BE2C (cell line): ENCODE measurements at regions not wholly inside any gene's neighbourhood (a gene's known extent, or its start where the extent isn't known, plus 50 kb on each side); places are given as distances from the start of the nearest gene placed in this dataset.

Experiments
- DNase-seq: peaks from one replicate; pipeline ENCODE4 v3.0.0-alpha.2; 2020
- H3K27me3 ChIP-seq: fragments of 250-450 bp; sonication (Bioruptor Pico); 2 replicates; pipeline ENCODE4 v1.5.1; 2020; ENCODE audit warnings: mild to moderate bottlenecking
- H3K36me3 ChIP-seq: fragments of 250-450 bp; sonication (Bioruptor Pico); 2 replicates; pipeline ENCODE4 v1.5.1; 2020; ENCODE audit warnings: mild to moderate bottlenecking
- H3K4me1 ChIP-seq: fragments of 250-450 bp; sonication (Bioruptor Pico); 2 replicates; pipeline ENCODE4 v1.5.1; 2020
- H3K4me3 ChIP-seq: 2 replicates; pipeline ENCODE4 v1.5.1; 2011; ENCODE audit warnings: low read depth, low read length
- H3K9me3 ChIP-seq: fragments of 250-450 bp; sonication (Bioruptor Pico); 2 replicates; pipeline ENCODE4 v1.5.1; 2020
- TF ChIP-seq, protein P1 (sequence below): IDR thresholded peaks from 2 replicates; pipeline ENCODE4 v1.5.1; 2012; ENCODE audit warnings: mild to moderate bottlenecking, low read depth, low read length

- Histone ChIP-seq H3K4me1 (peaks cover 11% of the 10 kb centered on the region), H3K36me3 (no peaks in the 10 kb centered on the region), H3K4me3 (no peak overlapping the region), H3K9me3 (no peaks in the 10 kb centered on the region; the same call in 1 of the 2 replicates), H3K27me3 (no peaks in the 10 kb centered on the region)
- TF ChIP-seq, protein P1, sequence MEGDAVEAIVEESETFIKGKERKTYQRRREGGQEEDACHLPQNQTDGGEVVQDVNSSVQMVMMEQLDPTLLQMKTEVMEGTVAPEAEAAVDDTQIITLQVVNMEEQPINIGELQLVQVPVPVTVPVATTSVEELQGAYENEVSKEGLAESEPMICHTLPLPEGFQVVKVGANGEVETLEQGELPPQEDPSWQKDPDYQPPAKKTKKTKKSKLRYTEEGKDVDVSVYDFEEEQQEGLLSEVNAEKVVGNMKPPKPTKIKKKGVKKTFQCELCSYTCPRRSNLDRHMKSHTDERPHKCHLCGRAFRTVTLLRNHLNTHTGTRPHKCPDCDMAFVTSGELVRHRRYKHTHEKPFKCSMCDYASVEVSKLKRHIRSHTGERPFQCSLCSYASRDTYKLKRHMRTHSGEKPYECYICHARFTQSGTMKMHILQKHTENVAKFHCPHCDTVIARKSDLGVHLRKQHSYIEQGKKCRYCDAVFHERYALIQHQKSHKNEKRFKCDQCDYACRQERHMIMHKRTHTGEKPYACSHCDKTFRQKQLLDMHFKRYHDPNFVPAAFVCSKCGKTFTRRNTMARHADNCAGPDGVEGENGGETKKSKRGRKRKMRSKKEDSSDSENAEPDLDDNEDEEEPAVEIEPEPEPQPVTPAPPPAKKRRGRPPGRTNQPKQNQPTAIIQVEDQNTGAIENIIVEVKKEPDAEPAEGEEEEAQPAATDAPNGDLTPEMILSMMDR, result no peak
- peak; percentile 26 for DNase-seq
Measured at GRCh38 chr13:31653730-31654129, 85.6 kb upstream of the RXFP2 start.

DNA sequence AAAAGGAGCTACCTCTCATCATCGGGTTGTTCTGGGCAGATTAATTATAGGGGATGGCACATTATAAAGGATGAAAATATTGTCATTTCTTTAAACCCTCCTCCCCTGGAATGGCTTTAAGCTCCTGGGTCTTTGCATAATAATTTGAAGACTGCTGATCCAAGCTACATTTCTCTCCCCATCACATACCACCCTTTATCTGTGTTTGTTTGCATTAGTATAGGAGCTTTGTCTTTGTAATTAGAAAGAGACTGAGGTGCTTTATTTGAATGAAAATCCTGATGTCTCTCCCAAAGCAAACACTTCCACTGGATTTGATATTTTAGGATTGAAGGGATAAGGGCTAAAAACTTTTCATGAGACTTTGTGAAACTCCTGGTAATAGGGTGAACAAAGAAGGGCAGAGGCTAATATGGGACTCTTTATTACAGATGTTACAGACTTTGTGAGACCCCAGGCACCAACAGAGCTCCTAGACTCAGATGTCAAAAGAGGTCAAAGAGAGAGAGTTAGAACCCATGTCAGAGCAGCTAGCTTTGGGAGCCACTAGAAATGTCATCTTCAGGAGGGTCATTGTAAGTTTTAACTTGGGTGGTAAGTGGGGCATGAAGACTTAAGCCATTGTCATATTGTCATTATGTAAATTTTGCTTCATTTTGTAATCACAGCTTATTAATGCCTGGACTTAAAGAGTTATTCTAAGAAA is 75.3 kb upstream of the RXFP2 start:
- Histone ChIP-seq H3K9me3 (no peaks in the 10 kb centered on the region; the same call in 1 of the 2 replicates), H3K27me3 (no peaks in the 10 kb centered on the region), H3K4me3 (no peak overlapping the region), H3K36me3 (no peaks in the 10 kb centered on the region), H3K4me1 (no peaks in the 10 kb centered on the region)
- no peak for DNase-seq
- TF ChIP-seq, protein P1, result no peak

DNA sequence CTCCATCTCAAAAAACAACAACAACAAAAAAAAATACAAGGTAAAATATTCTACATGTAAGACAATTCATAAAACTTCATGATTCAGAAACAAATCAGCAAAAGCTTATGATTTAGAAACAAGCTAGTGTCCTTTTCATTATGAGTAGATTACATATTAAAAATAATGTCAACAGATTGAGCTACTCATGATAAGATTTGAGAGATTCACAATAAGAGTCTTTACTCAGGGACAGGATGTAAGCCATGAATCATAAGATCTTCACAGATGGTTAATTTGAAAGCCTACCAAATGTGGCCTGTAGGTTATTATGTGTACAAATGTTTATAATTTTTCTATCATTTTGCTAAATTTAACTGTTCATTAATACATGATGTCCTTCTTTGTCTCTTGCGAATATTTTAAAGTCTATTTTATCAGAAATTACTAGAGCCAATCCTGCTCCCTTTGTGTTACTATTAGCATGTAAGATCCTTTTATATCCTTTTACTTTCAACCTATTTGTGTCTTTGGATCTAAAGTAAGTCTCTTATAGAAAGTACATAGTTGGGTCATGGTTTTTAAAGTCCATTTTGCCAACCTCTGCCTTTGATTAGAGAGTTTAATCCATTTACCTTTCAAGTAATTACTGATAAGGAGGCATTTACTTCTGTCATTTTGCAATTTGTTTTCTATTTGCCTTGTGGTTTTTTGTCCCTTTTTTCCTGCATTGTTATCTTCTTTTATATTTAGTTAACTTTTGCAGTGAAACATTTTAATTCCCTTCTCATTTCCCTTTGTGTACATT is 68.3 kb upstream of the RXFP2 start:
- H3K27me3 ChIP-seq, result no peaks in the 10 kb centered on the region
- H3K4me1 ChIP-seq, result peaks cover 29% of the 10 kb centered on the region
- H3K4me3 ChIP-seq, result no peak overlapping the region
- TF ChIP-seq, protein P1, result no peak
- H3K36me3 ChIP-seq, result no peaks in the 10 kb centered on the region
- H3K9me3 ChIP-seq, result no peaks in the 10 kb centered on the region; the same call in 1 of the 2 replicates
- DNase-seq, result no peak

GRCh38 chr13:31674051-31674450 is 65.3 kb upstream of the RXFP2 start:
- Histone ChIP-seq H3K9me3 (no peaks in the 10 kb centered on the region), H3K4me1 (peaks cover 35% of the 10 kb centered on the region), H3K27me3 (no peaks in the 10 kb centered on the region), H3K36me3 (no peaks in the 10 kb centered on the region), H3K4me3 (no peak overlapping the region)
- TF ChIP-seq, protein P1, result no peak
- no peak for DNase-seq

DNA sequence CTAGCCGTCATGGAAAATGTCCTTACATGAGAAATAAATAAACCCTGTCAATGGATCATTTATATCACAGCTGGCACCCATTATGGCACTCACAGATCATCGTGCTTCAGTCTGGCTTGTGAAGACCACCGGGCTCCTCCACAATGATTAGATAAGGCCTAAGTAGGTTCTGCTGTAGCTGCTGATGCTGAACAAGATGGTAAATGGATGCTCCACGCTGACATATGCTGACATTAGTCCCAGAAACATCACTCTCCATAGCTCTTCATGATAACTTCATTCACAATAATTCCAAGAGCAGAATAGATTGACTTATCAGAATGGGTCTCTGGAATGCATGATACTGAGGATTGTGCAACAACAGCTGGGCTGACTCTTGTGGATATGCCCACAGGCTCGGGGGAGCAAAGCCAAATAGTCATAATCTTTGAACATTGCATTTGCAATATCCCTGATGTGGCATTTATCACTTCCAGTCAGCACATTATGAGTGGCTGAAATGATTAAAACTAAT is 63.8 kb upstream of the RXFP2 start:
- H3K4me3 ChIP-seq, result peak overlapping the region; percentile 22
- H3K36me3 ChIP-seq, result no peaks in the 10 kb centered on the region
- no peaks in the 10 kb centered on the region for H3K27me3 ChIP-seq
- peaks cover 31% of the 10 kb centered on the region for H3K4me1 ChIP-seq
- TF ChIP-seq, protein P1, result no peak
- peak; percentile 77 for DNase-seq
- H3K9me3 ChIP-seq, result no peaks in the 10 kb centered on the region

GRCh38 chr13:31681133-31681532 is 58.2 kb upstream of the RXFP2 start:
- no peaks in the 10 kb centered on the region for H3K27me3 ChIP-seq
- no peaks in the 10 kb centered on the region for H3K36me3 ChIP-seq
- H3K9me3 ChIP-seq, result peaks cover 6% of the 10 kb centered on the region; the same call in 1 of the 2 replicates
- H3K4me1 ChIP-seq, result peaks cover 9% of the 10 kb centered on the region
- TF ChIP-seq, protein P1, result no peak
- no peak for DNase-seq
- no peak overlapping the region for H3K4me3 ChIP-seq
